Prostate gland (tissue), 2 donors: ENCODE measurements at regions not wholly inside any gene's neighbourhood (a gene's known extent, or its start where the extent isn't known, plus 50 kb on each side); places are given as distances from the start of the nearest gene placed in this dataset.

Experiments used
- POLR2A ChIP-seq: fragments of 450-650 bp; IDR thresholded peaks from one replicate; pipeline ENCODE4 v1.6.1; 2016; ENCODE audit warnings: antibody characterized with exemption, mild to moderate bottlenecking
- POLR2AphosphoS5 ChIP-seq: sonication (generic); formaldehyde crosslinking; IDR thresholded peaks from one replicate; pipeline ENCODE4 v1.6.1; 2017; ENCODE audit warnings: antibody characterized with exemption
- TF ChIP-seq, protein P1 (sequence below), 4 experiments: fragments of 200-600 bp in 2 of 4; fragments of 450-650 bp in 2 of 4; sonication (generic) in 2 of 4; IDR thresholded peaks; 1 replicate in 3 of 4; 2 replicates in 1 of 4; pipeline ENCODE4 v1.5.1; 2016 to 2019; ENCODE audit warnings: antibody characterized with exemption in 4 of 4, mild to moderate bottlenecking in 2 of 4, moderate library complexity in 2 of 4

DNA sequence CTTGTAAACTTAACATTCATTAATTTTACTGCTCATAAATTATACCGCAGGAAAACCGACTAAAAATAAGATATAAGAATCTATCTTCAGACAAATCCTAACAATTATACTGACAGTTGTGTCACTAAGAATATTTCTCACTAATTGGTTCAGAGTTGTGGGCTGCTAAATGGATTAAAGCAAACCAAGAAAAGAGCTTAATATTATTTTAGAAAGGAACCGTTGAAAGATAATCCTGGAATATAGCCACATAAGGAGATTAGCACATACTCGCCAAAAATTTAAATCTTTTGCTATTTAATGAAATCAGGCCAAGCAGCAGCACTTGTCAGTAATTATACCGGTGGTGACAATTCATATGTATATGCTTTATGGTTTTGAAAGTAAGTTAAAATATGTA, 132.8 kb downstream of the SLIT2 start:
- no peak for TF ChIP-seq POLR2A
- TF ChIP-seq, protein P1, sequence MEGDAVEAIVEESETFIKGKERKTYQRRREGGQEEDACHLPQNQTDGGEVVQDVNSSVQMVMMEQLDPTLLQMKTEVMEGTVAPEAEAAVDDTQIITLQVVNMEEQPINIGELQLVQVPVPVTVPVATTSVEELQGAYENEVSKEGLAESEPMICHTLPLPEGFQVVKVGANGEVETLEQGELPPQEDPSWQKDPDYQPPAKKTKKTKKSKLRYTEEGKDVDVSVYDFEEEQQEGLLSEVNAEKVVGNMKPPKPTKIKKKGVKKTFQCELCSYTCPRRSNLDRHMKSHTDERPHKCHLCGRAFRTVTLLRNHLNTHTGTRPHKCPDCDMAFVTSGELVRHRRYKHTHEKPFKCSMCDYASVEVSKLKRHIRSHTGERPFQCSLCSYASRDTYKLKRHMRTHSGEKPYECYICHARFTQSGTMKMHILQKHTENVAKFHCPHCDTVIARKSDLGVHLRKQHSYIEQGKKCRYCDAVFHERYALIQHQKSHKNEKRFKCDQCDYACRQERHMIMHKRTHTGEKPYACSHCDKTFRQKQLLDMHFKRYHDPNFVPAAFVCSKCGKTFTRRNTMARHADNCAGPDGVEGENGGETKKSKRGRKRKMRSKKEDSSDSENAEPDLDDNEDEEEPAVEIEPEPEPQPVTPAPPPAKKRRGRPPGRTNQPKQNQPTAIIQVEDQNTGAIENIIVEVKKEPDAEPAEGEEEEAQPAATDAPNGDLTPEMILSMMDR (IDR thresholded peaks at IDR 0.05): no peak
- no peak for TF ChIP-seq POLR2AphosphoS5
